ENCODE measurements at regions not wholly inside any gene's neighbourhood (a gene's known extent, or its start where the extent isn't known, plus 50 kb on each side); places are given as distances from the start of the nearest gene placed in this dataset.
A peak's percentile ranks its signal among the peaks of the same experiment; 100 is the strongest.

DNA sequence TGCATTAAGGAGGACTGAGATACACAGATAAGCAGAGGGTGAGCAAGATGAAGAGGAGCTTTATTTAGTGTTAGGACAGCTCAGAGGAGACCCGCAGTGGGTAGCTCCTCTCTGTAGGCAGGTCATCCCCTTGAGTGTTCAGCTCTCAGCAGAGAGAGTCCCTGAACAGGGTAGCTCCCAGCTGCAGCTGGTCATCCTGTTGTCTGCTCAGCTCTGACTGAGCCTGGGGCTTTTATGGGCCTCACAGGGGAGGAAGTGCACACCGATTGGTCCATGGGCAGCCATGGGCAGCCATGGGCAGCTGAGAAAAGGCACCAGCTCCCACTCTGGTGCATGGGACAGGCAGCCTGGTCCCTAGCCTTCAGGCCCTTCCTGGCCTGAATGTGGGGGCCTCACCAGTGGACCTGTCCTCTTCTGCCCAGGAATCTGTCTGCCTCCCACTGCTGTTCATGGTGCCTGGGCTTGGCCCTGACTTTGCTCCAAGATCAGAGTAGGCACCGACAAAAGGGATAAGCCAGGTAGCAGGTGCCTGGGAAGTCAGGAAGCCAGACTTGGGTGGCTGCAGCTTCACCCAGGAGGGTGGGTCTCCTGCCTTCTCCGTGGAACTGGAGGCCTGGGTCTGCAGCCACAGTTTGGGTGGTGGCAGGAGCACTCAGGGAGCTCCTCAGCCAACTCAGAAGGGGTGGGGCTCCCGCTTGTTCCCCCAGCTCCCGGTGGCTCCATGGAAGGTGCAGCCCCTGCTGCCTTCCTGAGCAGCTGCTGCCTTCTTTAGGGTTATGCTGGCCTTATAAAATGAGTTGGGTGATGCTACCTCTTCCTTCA is 54.7 kb downstream of the MYEOV start:
- ATAC-seq: no peak

DNA sequence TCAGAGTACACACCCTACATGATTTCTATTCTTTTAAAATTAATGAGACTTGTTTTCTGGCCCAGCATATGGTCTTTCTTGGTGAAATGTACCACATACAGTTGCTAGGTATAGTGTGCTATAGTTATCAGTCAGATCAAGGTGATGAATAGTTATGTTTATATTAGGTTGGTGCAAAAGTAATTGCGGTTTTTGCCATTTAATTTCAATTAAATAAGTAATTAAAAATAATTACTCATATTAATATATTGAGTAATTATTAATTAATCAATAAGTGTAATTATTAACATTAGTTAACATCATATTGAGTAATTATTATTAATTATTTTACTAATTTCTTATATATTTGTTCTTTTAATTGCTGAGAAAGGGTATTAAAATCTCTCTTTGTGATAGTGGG is 56.1 kb downstream of the MYEOV start:
- no peak for ATAC-seq

DNA sequence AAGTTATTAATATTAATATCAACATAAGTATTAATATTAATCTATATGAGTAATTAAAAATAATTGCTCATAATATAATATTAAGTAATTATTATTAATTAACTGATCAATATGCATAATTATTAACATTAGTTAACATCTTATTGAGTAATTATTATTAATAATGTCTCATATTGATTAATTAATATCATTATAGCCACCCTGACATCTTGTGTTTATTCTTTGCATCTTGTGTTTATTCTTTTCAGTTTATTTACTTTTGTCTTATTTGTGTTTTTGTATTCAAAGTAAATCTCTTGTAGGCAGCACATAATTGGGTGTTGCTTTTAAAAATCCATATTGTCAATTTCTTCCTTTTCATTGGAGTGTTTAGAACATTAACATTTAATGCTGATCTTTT is 56.6 kb downstream of the MYEOV start:
- no peak for ATAC-seq

DNA sequence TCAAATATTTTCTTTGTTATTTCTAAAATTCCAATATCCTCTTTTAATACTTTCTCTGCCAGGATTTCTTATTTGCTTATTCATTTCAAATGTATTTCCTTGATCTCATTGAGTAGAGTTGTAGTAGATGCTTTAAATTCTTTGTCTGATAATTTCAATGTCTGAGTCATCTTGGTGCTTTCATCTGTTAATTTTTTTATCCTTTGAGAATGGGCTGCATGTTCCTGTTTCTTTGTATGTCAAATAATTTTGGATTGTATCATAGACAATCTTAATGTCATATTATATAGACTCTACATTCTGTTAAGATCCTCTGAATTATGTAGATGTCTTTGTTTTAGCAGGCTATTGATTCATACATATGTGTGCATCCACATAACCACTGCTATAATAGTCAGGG is 57.5 kb downstream of the MYEOV start:
- ATAC-seq: no peak

DNA sequence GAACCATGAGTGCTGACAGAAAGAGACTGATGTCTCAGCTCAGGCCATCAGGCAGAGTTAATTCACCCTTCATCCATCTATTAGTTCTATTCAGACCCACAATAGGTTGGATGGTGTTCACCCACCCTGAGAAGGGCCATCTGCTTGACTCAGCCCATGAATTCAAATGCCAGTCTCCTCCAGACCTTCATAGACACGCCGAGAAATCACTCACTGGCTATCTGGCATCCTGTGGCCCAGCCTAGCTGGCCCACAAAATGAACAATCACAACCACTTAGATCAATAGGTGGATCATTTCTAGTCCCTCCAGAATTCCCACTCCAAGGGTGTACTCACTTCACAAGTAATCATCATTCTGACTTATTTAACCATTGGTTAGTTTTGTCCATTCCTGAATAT is 58.2 kb downstream of the MYEOV start:
- no peak for ATAC-seq

DNA sequence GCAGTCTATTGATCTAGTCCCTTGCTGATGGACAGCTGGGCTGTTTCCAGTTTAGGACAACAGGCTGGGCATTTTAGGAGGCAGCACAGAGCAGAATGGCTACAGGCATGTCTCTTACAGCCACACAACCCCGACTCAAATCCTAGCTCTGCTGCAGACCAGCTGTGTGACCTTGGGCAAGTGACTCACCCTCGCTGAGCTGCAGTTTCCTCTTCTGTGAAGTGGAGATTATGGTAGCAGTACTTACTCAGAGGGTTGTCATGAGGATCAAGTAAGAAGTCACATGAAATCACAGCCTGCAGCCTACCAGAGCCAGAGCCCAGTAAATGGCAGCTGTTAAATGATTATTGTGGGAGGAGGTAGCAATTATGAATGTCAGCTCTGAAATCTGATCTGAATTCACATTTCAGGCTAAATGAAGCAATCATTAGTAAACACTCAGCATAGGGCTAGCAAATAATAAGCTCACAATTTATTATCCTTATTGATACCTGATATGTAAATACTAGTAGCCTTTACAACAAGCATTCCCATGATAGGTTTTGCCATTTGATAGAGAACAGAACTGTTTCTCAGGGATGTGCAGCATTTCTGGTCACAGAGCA is 58.9 kb downstream of the MYEOV start:
- ATAC-seq: peak; percentile 94 to 96

DNA sequence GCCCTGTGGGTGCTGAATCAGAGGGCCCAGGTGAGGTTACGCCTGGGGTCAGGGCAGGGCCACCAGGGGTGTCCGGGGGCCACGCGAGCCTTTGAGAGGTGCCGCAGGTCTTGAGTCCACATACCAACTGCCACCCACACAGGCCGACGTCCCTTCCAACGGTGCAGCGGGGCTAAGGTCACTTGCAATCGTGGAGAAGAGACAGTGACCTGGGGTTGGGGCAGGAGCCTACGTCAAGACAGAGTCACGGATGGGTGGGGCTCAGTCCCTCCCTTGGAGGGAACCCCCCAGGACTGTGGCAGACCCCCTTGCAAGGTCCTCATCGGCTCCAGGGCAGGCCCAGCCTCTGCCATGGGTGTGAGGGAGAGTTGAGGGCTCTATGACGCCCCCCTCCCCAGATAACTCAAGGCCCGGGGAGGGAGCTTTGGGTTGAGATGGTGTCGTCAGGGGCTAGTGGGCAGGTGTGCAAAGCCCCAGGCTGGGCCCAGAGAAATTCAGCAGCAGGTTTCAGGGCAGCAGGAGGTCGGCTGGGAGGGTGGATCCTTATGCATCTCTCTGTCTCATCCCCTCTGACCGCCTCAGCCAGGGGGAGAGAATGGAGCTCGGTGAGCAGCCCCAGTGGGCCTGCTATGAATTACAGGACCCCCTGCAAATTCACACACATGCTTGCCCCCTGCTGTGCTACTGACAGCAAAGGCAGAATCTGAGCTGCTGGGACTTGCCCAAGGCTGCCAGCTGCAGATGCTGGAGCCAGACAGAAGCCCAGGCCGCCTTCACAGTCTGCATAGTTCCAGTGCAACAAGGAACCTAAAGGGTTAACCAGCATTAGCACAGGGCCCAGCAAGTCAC is 60.0 kb downstream of the MYEOV start:
- ATAC-seq: no peak

DNA sequence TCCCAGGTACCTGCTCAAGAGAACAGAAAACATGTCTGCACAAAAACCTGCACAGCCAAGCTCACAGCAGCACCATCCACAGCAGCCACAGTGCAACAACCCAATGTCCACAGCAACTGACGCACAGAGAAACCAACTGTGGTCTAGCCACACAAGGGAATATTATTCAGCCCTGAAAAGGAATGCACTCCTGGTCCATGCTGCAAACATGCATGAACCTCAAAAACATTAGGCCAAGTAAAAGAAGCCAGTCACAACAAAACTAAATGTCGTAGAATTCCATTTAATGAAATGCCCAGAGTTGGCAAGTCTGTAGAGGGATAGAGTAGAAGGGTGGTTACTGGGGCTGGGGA is 60.6 kb downstream of the MYEOV start:
- ATAC-seq: no peak

DNA sequence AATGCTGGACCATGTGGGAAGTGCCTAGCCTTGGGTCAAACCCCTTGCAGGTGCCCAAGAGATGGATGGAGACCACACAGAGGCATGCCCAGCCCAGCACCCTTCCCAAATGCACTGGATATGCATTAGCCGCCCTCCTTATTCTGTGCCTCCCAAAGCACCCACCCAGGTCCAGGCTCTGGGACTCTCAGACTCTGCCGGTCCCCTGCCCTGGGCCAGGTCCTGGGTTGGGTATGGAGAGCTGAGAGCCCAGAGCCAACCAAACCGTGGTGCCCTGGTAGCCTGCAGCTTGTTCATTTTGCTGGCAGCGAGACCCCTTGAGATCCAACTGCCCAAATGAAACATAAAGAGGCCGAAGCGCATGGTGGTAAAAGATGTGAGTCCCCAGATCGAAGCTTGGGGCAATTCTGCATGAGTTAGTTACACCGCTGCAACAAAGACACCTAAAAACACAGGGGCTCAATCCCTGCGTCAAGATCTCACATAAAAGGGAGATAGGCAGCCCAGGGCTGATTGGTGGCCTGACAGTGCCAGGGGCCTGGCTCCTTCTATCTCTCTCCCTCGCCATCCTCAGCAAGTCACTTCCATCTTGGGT is 61.5 kb downstream of the MYEOV start:
- no peak for ATAC-seq

DNA sequence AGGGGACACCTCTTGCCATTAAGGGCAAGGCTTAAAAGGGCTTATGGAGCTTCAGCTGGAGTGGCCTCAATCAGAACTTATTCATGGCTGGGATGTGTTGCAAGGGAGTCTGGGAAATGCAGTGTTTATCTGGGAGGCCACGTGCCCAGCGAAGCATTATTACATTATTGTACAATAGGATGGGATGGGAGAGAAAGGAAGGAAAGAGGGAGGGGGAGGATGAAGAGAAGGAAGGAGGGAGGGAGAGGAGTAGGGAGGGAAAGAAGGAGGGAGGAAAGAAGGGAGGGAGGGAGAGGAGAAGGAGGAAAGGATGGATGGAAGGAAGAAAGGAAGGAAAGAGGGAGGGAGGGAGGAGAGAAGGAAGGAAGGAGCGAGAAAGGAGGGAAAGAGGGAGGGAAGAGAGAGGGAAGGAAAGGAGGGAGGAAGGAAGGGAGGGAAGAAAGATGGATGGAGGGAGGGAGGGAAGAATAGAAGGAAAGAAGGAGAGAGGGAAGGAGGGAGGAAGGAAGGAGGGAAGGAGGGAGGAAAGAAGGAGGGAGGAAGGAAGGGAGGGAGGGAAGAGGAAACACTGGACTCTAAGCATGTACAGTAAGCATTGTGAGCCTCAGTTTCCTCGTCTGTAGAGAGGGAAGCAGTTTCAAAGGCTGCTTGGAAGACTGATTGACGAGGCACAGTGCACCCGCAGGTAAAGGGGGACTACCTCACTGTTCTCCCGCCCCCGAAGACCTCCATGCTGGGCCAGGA is 62.2 kb downstream of the MYEOV start:
- ATAC-seq: no peak

DNA sequence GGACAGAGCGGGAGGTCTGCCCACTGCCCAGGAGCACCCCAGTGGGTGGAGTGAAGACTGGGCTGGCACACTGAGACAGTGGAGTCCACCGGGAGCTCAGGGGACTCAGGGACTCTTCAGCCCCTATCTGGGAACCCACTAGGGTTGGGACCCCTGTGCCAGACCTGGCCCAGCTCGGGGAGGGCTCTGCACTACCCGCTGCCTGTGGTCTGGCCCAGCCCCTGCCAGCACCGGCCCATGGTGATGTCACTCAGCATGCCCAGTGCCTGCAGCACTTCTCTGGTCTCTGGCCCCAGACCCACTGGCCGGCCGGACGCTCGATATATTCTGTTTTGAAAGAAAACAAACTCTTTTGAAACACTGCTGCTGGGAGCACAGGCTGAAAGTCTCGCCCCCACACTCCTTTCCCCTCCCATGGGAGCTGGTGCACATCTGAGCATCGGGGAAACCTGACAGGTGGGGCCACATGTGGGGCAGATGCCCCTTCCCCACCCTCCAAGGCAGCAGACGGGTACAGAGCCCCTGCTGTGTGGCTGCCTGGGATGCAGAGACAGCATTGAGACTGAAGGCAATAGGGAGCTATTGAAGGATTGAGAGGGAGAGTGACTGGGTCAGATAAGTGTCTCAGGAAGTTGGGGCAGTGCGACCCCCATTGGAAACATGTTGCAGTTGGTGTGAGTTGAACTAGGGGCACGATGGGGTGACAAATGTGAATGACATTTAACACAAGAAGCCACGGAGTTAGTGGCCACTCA is 62.9 kb downstream of the MYEOV start:
- ATAC-seq: no peak

DNA sequence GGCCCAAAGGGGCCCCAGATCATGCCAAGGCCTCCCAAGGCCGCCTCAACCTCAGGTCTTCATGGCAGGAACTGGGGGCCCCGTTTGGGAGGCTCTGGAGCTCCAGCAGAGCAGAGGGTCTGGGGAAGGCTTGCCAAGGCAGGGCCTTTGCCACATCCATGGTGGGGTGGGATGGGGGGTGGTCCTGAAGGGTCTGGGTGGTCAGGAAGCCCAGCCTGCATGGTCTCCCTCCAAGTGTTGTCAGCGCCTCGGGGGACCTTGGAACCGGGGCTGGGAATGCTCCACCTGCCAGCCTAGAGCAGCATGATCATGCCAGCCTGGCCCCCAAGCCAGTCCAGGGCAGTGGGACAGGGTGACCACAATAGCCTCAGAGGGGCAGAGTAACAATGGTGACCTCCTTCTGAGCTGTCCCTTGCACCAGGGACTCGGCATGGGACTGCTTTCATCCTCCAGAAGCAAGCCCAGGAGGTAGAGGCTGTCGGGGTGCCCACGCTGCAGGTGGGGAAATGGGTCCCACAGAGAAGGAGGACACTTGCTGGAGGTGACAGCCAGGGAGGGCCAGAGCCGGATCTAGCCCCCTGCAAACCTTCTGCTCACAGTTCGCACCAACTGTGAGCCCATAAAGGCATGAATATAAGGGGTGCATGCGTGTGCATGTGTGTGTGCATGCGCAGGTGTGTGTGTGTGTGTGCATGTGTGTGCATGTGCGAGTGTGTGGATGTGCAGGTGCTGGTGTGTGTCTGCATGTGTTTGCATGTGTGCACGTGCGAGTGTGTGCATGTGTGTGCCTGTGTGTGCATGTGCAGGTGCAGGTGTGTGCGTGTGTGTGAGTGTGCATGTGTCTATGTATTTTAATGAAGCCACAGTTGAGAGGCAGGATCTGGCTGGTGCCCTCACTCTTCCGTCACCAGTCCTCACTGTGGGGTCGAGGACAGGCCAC is 63.8 kb downstream of the MYEOV start:
- no peak for ATAC-seq

DNA sequence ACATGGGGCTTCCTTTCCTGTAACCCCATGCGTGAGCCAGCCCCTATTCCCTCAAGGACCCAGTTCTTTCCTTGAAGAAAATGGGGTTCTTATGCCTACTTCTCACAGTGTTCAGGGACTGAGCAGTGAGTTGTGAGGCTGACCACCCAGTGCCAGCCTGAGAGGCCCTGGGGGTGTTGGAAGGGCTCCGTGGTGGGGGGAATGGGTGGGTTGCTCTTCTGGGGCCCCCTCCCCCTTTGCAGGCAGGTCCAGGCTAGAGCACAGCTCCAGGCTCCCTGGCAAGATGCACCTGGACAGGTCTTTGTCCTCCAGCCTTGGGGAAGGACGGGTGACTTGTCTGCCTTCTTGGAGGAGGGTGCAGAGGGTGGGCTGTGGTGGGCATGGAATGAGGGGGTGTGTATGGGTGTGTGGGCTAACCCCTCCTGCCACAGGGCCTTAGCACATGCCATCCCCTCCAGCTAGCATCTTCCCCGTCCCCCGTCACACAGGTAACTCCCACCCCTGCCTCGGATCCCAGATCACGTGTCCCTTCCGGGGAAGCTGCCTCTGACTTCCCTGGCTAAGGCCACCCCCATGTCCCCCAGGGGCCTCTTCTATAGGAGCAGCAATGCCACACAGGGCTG is 64.6 kb downstream of the MYEOV start:
- ATAC-seq: no peak

DNA sequence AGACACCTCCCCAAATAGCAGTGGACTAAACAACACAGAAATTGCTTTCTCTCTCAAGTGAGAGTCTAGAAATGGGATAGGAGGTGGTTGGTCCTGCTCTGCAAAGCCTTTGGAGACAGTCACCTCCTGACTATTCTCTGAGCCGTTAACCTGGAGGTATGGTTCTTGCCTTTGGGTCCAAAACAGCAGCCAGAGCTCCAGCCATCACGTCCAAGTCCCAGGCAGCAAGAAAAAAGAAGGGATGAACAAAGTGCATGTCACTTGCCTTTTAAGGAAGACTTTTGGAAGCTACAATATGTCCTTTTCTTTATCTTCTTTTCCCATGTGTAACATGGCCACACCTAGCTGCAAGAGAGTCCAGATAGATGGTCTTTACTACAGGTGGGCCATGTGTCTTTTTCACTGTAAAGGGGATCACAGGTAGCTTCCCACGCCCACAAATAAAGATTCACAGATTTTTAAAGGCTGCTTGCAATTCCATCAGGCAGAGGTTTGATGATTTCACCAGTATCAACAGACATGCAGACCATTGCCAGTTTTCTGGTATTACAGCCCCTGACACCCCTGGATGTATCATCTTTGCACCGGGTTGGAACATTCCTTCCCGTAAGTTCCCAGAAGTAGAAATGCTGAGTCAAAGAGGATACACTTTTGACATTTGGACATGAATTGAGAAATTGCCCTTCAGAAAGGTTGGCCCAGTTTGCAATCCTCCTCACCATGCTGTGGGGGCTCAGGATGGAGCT is 66.0 kb downstream of the MYEOV start:
- ATAC-seq: no peak

DNA sequence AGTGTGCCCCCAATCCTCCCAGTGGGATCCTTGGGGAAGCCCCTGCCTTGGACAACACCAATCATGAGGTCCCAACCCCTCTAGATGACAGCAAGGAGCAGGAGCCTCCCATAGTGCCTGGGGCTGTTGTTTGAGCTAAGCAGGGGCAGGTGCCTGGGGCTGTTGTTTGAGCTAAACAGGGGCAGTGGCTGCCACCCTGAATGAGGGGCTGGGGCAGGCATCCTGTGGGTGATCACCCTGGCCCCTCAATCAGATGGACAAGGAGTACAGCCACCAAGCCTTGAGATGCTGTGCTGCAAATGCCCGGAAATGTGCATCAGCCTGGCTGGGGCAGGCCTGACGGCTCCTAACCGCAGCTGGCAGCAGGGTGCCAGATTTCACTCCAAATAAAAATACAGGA is 66.7 kb downstream of the MYEOV start:
- no peak for ATAC-seq

DNA sequence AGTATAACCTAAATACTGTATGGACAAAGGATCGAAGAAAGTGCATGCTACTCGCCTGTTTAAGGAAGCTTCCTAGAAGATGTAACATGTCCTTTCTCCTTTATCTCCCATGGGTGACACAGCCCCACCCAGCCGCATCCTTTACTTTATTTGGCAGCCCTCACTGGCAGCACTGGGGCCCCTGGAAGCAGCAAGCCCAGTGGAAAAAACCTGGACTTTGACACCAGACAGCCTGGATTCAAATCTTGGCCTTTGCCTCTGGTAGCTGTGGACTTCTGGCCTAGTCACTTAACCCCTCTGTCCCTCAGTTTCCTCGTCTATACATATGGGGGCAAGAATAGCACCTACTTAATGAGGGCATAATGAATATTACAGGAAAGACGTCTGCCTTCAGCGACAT is 67.1 kb downstream of the MYEOV start:
- ATAC-seq: no peak

DNA sequence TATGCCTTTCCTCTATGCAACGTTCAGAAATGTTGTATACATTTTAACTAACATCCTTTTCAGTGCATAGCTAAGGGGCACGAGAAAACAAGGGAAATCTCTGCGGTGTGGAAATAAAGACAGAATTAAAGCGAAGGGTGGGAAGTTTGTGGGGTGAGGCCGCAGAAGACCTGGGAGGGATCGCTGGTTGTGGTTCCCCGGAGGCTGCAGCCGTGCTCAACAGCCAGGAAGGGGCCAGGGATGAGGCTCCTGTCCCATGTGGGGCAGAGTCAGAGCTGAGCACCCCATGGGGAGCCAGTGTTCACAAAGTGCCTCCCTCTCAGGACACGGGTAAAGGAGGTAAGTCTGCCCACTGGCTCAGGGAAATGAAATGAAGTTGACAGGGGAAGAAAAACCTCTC is 67.5 kb downstream of the MYEOV start:
- ATAC-seq: no peak

DNA sequence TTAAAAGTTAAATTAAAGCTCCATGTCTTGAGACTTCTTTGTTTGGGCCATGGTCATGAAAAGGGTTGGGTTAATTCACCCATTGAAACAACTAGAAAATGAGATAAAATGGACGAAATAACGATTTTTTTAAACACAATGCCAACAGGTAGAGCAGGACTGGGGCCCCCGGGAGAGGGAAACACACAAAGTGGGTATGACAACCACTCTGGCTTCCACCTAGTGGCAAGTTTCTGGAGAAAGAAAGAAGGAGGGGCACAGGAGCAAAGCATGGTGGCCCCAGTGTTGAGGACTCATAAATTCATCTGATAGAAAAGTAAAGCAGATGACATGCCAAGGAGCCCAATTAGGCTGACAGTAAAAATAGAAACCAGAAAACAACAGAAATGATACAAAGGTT is 68.4 kb downstream of the MYEOV start:
- ATAC-seq: no peak

DNA sequence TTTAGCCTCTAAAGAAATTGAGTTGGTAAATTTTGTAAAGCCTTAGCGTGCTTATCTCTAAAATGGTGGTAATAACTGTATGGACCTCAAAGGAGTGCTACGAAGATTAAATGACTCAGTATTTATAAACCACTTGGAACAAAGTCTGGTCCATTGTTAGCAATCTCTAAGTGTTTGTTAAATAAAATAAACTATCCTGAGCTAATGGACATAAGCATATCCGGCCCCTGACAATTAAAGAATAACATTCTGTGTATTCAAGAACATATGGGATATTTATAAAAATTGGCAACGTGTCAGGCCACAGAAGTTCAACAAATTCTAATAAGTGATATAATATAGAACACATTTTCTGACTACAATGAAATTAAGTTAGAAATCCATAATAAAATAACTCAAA is 71.0 kb downstream of the MYEOV start:
- no peak for ATAC-seq

DNA sequence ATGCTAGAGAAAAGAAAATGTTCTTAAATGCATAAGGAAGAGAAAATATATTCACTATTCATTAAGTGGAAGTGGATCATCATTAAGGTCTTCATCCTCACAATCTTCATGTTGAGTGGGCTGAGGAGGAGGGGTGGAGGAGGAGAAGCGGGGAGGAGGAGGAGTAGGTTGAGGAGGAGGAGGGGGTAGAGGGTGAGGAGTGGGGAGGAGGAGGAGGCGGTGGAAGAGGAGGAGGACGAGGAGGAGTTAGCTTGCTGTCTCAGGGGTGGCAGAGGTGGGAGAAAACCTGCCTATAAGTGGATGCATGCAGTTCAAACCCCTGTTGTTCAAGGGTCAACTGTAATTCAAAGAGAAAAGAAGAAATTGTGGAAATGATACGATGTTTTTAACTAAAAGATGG is 71.6 kb downstream of the MYEOV start:
- ATAC-seq: no peak

Measured in activated CD4-positive, CD25-positive, alpha-beta regulatory T cell treated with anti-CD3 and anti-CD28 coated beads, Interleukin-2, amount 50 U/mL, for 24 hours (primary cell).